ENCODE measurements at regions not wholly inside any gene's neighbourhood (a gene's known extent, or its start where the extent isn't known, plus 50 kb on each side); places are given as distances from the start of the nearest gene placed in this dataset.

GRCh38 chr20:6533761-6534479 lies 233.6 kb upstream of the BMP2 start:
- no peak for TF ChIP-seq CTCF (IDR thresholded peaks at IDR 0.05; ENCODE audit: borderline replicate concordance, extremely low read depth, low read length, poor library complexity, severe bottlenecking)
- TF ChIP-seq EZH2 (IDR thresholded peaks at IDR 0.05; ENCODE audit: borderline replicate concordance, low read depth, low read length, severe bottlenecking) = no peak

All from DND-41 (cell line).